T follicular helper cell (primary cell): ENCODE measurements at regions not wholly inside any gene's neighbourhood (a gene's known extent, or its start where the extent isn't known, plus 50 kb on each side); places are given as distances from the start of the nearest gene placed in this dataset.

Experiments
- DNase-seq: peaks from one replicate; pipeline ENCODE4 v3.0.0-alpha.2; 2020; ENCODE audit warnings: low read depth

DNA sequence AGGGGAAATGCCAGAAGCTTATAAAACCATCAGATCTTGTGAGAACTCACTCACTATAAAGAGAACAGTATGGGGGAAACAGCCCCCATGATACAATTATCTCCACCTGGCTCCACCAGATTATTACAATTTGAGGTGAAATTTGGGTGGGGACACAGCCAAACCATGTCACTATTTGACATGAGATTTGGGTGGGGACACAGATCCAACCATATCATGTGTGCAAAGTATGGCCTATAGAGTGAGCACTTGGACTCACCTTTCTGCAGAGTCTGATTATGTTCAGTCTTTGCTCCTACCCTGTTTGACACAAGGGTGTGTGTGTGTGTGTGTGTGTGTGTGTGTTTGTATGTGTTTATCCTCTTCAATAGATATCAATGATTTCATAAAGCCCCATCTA lies 287.5 kb downstream of the ZNF536 start:
- no peak for DNase-seq

DNA sequence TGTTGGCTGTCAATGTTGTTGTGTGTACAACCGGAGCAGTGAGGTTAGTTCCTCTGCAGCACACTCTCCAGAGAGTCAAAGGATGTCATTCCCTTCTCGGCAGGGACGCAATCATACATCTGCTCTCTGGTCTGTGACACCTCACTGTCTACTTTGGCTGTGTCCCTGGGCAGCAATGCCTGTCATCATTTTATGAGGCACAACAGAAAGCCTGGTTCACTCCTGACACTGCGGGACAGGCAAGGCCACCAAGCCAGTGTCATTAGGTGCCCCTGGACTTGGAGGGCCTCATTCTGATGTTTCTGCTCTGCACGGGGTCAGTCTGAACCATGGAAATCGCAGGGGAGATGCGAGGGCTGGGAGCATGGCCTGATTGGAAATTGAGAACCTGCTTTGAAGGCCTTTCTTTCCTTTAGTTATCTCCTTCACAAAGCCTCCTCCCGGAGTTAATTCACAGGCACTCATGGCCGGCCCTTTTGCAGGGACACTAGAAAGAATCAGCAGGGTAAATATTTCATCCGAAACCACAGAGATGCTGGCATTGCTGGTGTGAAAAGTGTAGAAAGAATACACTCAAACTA lies 284.4 kb downstream of the ZNF536 start:
- DNase-seq, result no peak

DNA sequence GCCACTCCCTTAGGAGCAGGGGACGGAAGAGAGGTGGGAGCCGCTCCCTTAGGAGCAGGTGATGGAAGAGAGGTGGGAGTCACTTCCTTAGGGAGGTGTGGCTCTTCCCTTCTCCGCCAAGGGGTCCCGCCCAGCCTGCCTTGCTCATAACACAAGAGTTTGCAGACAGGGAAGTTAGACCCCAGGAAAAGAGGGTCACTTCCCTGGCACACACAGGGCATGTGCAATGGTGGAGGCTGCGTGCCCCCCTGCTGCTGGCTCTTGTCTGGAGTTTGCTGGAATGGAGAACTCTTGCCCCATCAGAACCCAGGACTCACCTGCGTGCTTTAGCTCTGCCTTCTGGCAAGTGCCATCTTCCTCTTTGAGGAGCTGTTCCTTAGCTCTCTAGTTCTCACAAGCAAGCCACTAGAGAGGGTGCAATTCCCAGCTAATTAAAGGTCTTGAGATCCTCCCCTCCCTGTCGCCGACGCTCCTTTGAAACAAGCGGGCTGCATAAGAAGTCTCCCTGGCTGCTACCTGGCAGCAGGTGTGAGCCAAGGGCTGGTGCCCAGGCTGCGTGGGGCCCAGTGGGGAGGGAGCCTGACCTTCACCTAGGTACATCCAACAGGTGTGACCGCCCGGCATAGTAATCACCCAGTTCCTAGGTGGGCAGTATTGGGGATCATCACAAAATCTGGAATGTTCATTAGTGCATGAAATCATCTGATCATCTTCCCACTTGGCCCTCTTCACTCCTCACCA lies 281.6 kb downstream of the ZNF536 start:
- DNase-seq, result no peak

DNA sequence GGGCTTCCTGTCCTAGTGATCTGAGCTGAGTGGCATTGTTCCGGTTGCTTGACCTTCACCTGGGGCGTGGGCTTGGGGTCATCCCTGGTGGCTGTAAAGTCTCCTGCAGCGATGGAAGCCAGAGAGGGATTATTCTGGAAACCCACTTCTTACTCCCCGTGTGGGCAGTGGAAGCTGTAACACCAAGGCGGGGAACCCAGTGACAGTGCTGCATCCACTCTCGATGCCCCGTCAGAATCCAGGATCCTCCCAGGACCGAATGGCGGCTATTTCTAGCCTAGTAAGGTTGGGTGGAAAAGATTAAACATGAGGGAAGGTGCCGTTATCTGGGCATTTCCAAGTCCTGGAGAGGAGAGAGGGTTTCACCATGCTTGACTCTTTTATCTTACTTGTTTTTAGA lies 280.6 kb downstream of the ZNF536 start:
- DNase-seq, result no peak

DNA sequence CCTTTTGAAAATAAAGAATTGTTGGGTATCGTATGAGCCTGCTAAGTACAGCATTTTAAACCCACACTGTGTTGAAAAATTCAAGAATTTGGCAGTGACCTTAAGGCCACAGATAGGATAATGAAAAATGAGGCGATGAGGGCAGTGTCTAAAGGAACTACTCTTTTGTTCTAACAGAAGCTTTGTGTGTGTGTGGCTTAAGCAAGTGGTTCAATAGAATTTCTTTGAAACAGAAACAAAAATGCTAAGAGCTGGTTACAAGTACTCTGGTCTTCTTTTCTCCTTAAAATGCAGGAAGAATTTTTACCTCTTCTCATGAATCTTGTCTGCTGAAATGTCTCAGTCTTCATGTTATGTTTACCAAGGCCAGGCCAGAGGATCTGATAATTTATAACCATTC lies 279.5 kb downstream of the ZNF536 start:
- no peak for DNase-seq

DNA sequence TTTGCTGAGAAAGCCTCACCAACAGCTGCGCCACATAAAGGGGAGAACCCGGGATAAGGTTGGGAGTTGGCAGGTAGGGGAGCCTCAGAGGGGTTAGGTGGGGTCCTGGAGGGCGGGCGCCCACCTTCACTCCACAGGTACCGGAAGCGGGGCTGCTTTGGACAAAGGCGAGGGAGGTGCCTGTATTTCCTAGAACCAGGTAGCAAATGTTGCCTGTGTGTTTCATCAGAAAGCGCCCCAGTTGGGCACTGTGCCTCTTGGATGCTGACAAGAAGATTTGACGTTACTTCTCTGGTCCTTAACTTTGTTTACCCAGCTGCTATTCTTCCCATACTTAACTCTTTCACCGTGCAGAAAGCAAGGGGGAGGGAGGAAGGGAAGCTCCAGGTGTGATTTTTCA lies 278.9 kb downstream of the ZNF536 start:
- DNase-seq, result no peak

DNA sequence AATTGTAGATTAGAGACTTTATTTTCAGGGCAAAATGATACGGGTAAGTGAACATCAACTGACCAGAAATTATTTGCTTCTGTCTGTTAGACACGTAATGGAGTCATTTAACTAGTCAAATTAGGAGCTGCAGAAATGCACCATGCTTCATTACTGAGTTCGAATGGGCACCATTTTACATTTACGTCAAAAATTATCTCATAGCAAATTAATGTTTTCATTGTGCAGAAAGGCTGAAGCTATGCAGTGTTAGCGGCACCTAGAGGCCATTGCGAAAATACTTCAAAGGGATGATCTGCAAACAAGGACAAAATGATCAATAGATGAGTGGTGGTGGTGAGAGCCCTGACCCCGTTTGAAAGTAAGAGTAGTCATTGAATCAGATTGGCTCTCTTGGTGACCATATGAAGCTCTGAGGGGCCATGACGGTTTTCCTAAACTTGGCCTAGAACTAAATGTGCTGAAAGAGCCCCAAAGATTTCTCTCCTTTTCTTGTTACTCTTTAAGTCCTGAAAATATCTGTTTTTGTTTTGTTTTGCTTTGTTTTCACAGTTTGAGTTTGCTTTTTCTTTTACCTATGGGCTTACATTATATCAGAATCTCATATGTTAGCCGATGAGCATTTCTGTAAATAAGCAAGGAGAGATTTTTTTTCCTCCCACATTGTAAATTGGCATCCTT lies 277.9 kb downstream of the ZNF536 start:
- DNase-seq, result no peak

DNA sequence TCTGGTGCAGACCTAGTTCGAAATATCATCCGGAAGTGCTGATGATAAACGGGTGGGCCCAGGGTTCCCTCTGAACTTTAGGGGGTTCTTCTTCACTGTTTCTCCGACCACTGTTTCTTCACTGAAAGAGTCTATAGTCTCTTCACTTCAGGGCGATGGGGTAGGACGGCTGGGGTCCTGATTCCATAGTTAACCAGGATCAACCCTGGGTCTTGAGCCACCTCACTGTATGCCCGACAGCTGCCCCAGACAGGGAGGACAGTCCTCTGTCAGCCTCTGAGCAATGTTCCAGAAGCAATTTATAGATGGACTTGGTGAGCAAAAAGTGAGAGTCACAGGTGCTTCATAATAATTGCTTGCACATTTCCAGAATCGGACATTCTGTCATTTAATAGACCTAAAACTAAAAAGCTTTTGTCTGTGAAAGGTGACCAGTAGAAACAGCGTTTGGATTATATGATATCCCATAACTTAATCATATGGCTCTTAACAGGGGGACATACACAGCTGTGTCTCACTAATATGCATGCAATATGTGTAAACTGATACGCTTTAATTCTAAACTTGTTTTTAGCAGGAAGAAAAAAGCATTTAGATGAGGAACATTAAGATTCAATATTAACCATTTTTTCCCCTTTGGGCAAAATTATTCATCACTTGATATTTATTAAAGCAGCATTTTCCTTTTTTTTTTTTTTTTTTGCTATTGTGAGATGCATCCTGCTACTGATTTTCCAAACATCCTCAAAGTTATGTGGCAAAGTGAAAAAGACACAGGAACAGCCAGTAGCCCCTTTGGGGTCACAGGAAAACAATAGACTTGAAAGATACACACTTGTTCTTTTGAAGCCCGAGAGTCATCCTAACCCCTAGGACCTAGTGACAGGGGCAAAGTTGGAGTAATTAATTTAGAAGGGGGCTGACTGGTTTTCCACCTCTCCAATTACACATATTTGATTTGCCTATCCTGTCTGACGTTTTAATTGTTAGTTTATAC lies 277.0 kb downstream of the ZNF536 start:
- DNase-seq, result no peak

DNA sequence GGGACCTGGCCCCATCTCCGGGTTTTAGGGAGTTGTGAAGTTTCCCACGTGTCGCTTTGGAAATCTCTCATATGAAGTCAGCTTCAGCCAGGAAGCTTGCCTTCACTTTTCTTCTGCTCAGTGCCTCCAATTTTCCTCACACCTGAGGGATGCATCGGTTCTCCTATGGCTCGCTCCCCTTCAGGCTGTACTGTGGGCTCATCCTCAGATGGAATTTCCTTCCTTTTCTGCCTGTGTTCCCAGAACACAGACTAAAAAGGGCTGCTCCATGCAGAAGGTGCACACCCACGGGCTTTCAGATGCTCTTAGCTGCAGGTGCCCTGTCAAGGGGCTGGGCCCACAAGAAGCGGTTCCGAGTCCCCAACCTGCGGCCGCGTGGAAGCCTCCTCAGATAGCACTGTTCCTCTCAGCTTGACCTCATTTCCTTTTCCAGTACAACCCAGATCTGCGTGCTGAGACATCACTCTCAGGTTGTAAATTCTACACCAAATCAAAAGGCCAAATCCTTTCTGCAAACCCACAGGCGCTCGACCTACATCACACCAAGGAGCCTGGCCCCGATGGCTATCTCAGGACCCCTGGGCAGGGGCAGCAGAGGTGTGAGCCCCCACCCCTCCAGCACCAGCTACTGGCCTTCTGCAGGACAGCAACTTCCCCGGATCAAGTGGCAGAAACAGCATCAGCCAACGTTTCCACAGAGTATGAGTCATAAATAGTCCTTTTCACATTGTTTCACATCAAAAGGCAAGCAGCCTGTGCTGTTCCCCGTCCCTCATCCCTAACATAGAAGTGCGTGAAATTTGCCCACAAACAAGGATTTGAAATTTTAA lies 275.9 kb downstream of the ZNF536 start:
- no peak for DNase-seq

DNA sequence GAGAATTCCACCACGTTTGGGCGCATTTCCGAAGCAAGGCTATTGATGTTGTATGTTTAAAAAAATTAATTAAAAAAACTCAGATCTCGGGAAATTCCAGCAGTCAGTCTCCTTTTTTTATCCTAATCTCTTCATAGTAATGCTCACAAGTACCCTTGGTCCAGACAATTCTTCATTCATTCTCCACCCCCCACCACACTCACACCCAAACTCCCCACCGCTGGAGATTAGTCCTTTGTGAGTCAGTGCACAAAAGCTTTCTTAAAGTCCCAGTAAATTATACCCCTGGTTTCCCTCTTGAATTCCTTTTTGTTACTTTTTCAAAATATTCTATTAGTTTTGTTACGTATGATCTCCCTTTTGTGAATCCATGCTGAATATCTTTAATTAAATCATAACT lies 274.6 kb downstream of the ZNF536 start:
- no peak for DNase-seq

DNA sequence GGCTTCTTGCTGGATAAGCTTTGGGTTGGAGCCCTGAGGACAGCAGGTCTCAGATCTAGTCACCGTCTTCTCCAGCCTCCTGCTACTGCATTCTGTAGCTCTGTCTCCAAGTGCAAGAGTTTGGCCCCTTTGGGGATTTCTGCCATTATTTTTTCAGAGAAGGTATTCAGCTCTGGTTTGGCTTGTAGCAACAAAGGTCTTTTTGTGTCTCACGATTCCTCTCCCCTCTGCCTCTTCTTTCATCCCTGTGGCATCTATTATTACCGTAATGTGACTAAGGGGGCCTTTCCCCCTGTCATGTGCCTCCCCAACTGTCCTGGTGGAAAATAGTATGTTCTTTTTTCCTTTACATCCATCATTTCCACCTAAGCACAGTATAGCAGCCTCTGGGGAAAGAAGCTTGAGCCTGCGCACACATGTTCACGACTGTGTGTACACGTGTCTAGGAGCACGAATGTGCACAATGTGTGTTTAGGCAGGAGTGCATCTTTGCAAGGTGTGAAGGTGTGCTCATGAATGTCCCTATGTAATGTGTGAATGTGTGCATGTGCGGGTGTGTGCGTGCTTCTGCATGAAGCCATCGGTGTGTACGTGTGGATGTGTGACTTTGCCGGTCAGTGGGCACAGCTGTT lies 273.9 kb downstream of the ZNF536 start:
- DNase-seq, result no peak

DNA sequence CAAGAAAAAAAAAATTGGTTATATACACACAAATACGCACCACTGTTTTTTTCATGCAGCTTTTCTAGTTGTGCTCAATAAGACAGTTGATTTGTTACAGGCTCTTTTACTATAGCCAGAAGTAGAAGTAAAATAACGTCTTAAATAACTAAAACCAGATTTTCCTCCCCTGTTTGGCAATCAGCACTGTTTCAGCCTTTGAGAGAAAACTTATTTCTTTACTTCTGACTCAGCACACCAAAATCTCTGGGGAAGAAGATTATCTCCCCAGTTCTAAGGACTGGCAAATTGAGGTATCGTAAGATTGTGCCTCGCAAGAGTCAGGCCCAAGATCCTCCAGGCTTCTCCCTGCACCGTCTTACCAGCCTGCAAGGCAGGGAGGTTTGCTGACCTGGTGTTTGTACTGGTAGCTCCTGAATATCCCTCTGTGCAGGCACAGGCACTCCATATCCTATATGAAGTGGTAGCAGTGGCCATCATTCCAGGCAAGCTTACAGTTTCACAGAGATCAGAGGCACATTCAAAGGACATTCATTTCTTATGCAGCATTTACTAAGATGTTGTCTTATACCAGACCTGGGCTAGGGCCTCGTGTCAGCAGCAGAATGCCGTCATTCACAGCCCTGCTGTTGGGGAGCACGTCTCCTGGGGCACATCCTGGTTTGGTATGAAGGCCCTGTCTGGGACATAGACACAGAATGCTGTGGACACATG lies 268.2 kb downstream of the ZNF536 start:
- no peak for DNase-seq

DNA sequence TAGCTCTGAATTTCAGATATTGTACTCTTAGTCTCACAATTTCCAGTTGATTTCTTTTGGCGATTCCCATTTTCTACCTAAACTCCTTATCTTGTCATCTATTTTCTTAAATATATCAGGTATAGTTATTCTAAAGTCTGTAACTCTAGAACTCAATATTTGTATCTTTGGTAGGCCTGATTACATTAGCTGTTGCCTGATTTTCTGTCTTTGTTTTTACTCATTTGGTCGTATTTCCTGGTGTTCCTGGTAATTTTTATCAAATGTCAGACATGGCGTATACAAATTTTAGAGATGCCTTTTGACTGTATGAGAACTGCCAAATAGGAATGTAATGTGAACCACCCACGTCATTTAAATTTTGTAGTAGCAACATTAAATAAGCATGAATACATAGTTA lies 266.7 kb downstream of the ZNF536 start:
- DNase-seq, result no peak

DNA sequence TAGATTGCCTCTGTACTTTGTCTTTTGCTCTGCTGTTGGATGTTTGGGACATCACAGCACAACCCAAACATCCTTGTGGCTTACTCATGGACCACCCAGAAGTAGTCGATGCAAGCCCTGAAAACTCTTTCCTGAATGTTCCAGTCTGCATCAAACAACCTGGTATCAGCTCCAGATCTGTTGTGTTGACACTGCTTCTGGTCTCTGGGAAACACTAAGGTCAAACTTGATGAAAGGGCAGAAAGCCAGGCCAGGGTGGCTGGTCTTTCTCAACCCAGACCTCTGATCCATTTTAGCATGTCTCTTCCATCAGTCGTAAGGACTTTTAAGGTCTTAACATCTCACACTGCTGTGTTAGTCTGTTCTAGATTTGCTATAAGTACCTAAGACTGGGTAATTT lies 265.7 kb downstream of the ZNF536 start:
- DNase-seq, result no peak

DNA sequence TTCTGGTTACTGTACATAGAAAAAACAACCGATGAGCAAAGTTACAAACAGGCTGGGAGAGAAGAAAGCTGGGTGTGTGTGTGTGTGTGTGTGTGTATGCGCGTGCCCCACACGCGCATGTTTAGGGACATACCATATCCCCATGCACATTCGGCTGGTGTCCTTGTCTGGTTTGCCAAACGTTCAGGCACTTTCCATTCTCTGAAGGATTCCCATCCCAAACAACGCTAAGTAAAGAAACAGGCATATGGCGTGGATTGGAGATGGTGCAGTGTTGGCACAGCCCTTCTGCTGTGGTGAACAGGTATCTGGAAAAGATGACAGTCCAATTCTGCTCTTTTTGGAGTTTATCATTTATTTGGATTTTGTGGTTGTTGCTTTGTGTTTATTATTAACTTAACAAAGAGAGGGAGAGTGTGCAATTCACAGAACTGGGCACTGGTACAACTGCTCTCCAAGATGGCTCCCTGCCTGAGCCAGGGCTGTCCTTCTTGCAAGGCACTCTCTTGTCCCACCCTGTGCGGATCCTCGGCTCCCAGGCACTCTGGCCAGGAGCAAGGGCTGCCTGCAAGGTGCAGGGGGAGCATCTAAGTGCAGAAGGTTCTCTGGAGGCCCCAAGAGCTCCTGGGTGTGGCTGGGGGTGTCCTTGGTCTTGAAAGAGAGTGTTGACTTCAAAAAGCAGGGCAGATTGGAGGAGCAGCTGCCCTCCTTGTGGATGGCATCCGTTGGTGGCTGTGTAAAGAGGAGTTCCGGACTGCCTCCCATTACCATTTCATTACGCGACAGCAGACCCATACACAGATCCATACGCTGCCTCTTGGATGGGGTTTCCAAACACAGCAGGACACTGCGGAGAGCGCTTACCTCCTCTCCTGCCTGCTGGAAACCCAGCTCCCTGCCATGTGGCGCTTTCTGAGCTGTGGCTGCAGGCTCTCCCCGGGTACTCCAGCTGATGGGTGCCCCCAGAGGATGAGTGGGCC lies 263.1 kb downstream of the ZNF536 start:
- DNase-seq, result no peak

DNA sequence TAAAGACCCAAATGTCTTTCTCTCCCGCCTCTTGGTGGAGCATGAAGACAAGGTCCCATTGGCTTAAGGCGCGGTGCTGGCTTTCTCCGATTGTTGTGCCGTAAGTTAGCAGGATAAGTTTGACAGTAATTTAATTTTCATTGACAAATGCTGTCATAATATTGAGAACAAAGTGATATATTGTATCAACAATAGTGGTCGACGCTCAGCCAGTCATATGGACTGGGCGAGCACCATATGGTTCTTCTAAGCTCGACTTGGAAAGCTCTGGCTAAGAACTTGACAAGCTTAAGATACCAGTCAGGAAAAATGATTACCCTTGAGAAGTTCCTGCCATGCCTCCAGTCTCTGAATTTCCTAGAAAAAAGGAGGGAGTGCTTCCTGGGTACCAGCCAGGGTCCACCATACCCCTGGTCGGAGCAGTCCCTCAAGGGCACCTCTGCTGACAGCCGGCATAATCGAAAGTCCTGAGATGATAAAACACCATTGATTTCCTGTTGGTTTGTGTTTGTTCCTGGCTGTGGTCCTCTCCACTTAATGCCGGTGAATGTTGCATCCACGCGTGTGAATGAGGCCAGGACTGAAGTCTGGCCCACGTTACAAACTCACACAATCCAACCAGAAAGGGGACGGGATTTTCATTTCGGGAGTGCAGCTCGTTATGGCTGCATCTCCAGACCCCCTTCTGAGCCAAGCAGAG lies 262.1 kb downstream of the ZNF536 start:
- no peak for DNase-seq

DNA sequence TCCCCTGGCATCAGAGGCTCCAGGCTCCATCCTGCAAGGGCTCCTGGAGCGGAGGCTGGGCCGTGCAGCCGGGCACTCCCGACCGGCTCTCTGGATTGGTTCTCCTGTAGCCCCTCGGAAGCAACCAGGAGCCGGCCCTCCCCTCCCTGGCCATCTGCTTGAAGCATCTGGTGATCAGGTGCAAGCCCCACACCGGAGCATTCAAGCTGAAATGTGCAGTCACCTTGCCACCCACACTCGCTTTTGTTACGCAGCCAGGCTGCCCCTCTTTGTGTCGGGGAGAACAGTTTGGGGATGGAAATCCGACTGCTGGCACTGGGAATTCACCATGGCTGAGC lies 258.8 kb downstream of the ZNF536 start:
- DNase-seq, result no peak

DNA sequence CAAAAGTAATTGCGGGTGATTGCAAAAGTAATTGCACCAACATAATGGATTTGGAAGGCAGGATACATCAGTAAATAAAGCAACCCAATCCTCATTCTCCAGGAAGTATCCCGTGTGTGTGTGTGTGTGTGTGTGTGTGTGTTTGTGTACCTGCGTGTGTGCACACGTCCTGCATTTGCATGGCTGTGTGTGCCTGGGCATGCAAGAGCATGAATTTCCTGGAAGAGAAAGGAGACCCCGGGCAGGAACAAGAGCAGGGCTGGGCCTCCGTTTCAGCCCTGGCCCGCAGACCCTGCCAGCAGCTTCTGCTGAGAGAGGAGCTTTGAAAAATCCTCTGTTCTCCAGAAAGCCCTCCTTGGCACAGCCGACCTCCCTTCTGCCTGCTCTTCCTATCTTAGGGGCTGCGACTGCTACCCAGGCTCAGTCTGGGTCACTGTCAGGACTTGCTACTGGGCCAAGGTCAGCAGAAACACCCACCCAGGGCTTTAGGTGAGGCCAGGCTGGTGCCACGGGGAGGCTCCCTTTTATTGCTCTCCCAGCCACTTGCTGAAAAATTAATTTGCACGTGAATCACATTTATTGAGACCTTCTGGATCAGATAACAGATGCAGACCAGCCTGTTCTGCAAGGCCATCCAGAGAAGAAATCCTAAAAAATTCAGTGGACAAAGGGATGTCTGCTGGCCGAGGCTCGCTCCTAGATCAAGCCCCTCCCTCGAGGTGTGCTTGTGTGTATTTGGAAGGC lies 258.3 kb downstream of the ZNF536 start:
- DNase-seq, result no peak
